ENCODE measurements at regions not wholly inside any gene's neighbourhood (a gene's known extent, or its start where the extent isn't known, plus 50 kb on each side); places are given as distances from the start of the nearest gene placed in this dataset.

DNA sequence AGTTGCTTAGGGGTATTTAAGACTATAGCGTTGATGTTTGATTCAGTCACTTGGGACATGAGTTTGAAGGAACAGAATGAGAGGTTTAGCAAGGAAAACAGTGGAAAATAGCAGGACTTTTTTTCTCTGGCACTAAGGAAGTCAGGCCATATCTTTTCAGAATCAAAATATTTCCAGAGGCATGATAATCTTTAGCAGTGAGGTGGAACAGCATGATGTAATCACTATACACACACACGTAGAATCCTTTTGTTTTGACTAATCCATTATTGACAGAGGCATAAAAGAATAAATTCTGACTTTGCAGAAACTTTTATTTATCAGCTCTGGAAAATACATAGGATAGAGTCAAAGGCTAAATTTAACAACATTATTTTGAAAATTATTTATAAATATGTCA, 174.1 kb downstream of the ZPLD1 start:
- no peak for TF ChIP-seq EZH2 (IDR thresholded peaks at IDR 0.05; ENCODE audit: low read length)
- TF ChIP-seq CTCF (optimal IDR thresholded peaks at IDR 0.05 in 1 of 3, IDR thresholded peaks at IDR 0.05 in 1 of 3, conservative IDR thresholded peaks at IDR 0.05 in 1 of 3; ENCODE audit: extremely low read depth in 1 of 3, insufficient read depth in 2 of 3, low read length in 3 of 3), result no peak
- no peak overlapping the region for H2AFZ ChIP-seq (ENCODE audit: control insufficient read depth, low read length)
- no peak overlapping the region for H3K4me2 ChIP-seq (ENCODE audit: control insufficient read depth, extremely low read depth, insufficient read depth, low read depth, low read length)

DNA sequence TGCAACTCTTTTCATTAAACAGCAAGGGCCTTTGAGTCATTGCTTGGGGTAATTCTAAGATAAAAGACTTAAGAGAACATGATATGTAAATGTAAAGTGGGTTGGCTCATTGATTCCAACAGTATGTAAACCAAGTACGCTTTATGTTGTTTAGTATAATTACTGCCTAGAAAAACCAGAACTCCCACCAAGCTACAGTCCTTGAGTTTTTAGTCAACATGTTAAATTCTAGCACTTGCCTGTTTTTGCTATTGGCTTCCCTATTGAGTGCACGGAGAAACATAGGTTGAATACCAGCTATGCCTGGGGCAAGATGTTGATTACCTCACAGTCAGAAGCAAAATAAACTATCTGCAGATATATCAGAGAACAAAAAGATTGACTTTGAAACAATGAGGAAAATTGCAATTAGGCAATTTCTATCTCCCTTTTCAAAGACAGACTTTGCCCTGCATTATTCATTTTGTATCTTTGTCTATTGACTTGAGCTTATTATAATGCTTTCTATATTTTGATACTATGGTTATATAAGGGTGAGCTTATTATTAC, 179.3 kb downstream of the ZPLD1 start:
- Histone ChIP-seq H3K36me3 (ENCODE audit: control insufficient read depth in 2 of 2, extremely low read depth in 1 of 2, insufficient read depth in 2 of 2, low read length in 2 of 2) (no peaks in the 10 kb centered on the region), H3K9me3 (ENCODE audit: control insufficient read depth, low read depth, low read length) (no peaks in the 10 kb centered on the region), H3K9ac (ENCODE audit: control insufficient read depth, extremely low read depth, insufficient read depth, low read length) (no peak overlapping the region), H3K4me2 (ENCODE audit: control insufficient read depth, extremely low read depth, insufficient read depth, low read depth, low read length) (no peak overlapping the region), H3K4me3 (ENCODE audit: control insufficient read depth in 2 of 3, extremely low read depth in 1 of 3, insufficient read depth in 2 of 3, low read depth in 1 of 3, low read length in 3 of 3) (no peak overlapping the region), H3K27ac (ENCODE audit: control insufficient read depth, insufficient read depth, low read length) (no peak overlapping the region), H3K9me1 (ENCODE audit: control insufficient read depth, extremely low read depth, insufficient read depth, low read length) (no peaks in the 10 kb centered on the region), H4K20me1 (ENCODE audit: control insufficient read depth, extremely low read depth, insufficient read depth, low read length) (no peaks in the 10 kb centered on the region), H3K79me2 (ENCODE audit: control insufficient read depth, insufficient read depth, low read length) (no peaks in the 10 kb centered on the region), H3K4me1 (ENCODE audit: control insufficient read depth, extremely low read depth, insufficient read depth, low read length) (no peaks in the 10 kb centered on the region), H3K27me3 (ENCODE audit: control insufficient read depth, extremely low read depth, insufficient read depth, low read length) (peaks cover 4% of the 10 kb centered on the region), H2AFZ (ENCODE audit: control insufficient read depth, low read length) (no peak overlapping the region)
- dilution Hi-C loops (cut with MboI; ENCODE audit: extremely low pct_ligation_motif_present, low sequenced_read_pairs), result no loop called here
- FAIRE-seq, result no peak
- no peak for DNase-seq (ENCODE audit: low read depth, low spot score)
- TF ChIP-seq EZH2 (IDR thresholded peaks at IDR 0.05; ENCODE audit: low read length), result no peak
- no peak for TF ChIP-seq CTCF (optimal IDR thresholded peaks at IDR 0.05 in 1 of 3, IDR thresholded peaks at IDR 0.05 in 1 of 3, conservative IDR thresholded peaks at IDR 0.05 in 1 of 3; ENCODE audit: extremely low read depth in 1 of 3, insufficient read depth in 2 of 3, low read length in 3 of 3)

More for the DNA sequence above, 174.1 kb downstream of the ZPLD1 start:
- no peaks in the 10 kb centered on the region for H3K9me3 ChIP-seq (ENCODE audit: control insufficient read depth, low read depth, low read length)
- H4K20me1 ChIP-seq (ENCODE audit: control insufficient read depth, extremely low read depth, insufficient read depth, low read length), result no peaks in the 10 kb centered on the region
- H3K9ac ChIP-seq (ENCODE audit: control insufficient read depth, extremely low read depth, insufficient read depth, low read length), result no peak overlapping the region
- H3K4me3 ChIP-seq (ENCODE audit: control insufficient read depth in 2 of 3, extremely low read depth in 1 of 3, insufficient read depth in 2 of 3, low read depth in 1 of 3, low read length in 3 of 3), result no peak overlapping the region
- DNase-seq (ENCODE audit: low read depth, low spot score) (no peak), FAIRE-seq (no peak)
- dilution Hi-C loops (cut with MboI; ENCODE audit: extremely low pct_ligation_motif_present, low sequenced_read_pairs), result no loop called here
- H3K36me3 ChIP-seq (ENCODE audit: control insufficient read depth in 2 of 2, extremely low read depth in 1 of 2, insufficient read depth in 2 of 2, low read length in 2 of 2), result no peaks in the 10 kb centered on the region
- no peaks in the 10 kb centered on the region for H3K9me1 ChIP-seq (ENCODE audit: control insufficient read depth, extremely low read depth, insufficient read depth, low read length)
- no peak overlapping the region for H3K27ac ChIP-seq (ENCODE audit: control insufficient read depth, insufficient read depth, low read length)
- H3K4me1 ChIP-seq (ENCODE audit: control insufficient read depth, extremely low read depth, insufficient read depth, low read length), result no peaks in the 10 kb centered on the region
- H3K79me2 ChIP-seq (ENCODE audit: control insufficient read depth, insufficient read depth, low read length), result no peaks in the 10 kb centered on the region
- H3K27me3 ChIP-seq (ENCODE audit: control insufficient read depth, extremely low read depth, insufficient read depth, low read length), result no peaks in the 10 kb centered on the region
